HG03060 (cell line): ENCODE measurements at regions not wholly inside any gene's neighbourhood (a gene's known extent, or its start where the extent isn't known, plus 50 kb on each side); places are given as distances from the start of the nearest gene placed in this dataset.

ENCODE experiments used
- ATAC-seq: cut with Tn5 transposase; IDR thresholded peaks from one replicate; pipeline ENCODE4 v1.9.1; 2021; ENCODE audit warnings: low read depth, moderate number of reproducible peaks; ENCODE audit not compliant: unreplicated experiment

GRCh38 chr7:131967216-131967730 lies 410.8 kb upstream of the PODXL start:
- ATAC-seq, result no peak

GRCh38 chr7:131964203-131964602 lies 407.8 kb upstream of the PODXL start:
- no peak for ATAC-seq

GRCh38 chr7:131961054-131961680 lies 404.7 kb upstream of the PODXL start:
- no peak for ATAC-seq

- no peak for ATAC-seq
These were observed 402.8 kb upstream of the PODXL start for GRCh38 chr7:131959106-131959812.

- ATAC-seq, result no peak
These were observed 401.1 kb upstream of the PODXL start for GRCh38 chr7:131957338-131958020.

- no peak for ATAC-seq
These were observed 400.4 kb upstream of the PODXL start for GRCh38 chr7:131956864-131957263.

GRCh38 chr7:131955679-131956078 lies 399.3 kb upstream of the PODXL start:
- no peak for ATAC-seq

GRCh38 chr7:131953184-131953583 lies 396.8 kb upstream of the PODXL start:
- no peak for ATAC-seq

GRCh38 chr7:131952365-131952764 lies 395.9 kb upstream of the PODXL start:
- ATAC-seq, result no peak

- ATAC-seq, result no peak
These were observed 394.3 kb upstream of the PODXL start for GRCh38 chr7:131950758-131951157.

- ATAC-seq, result no peak
These were observed 393.2 kb upstream of the PODXL start for GRCh38 chr7:131949659-131950058.

GRCh38 chr7:131948434-131949053 lies 392.1 kb upstream of the PODXL start:
- ATAC-seq, result no peak

GRCh38 chr7:131947661-131948060 lies 391.2 kb upstream of the PODXL start:
- no peak for ATAC-seq

- ATAC-seq, result no peak
These were observed 389.6 kb upstream of the PODXL start for GRCh38 chr7:131945957-131946544.

- no peak for ATAC-seq
These were observed 389.0 kb upstream of the PODXL start for GRCh38 chr7:131945313-131945911.

- ATAC-seq, result no peak
These were observed 388.2 kb upstream of the PODXL start for GRCh38 chr7:131944556-131945069.

- ATAC-seq, result no peak
These were observed 387.2 kb upstream of the PODXL start for GRCh38 chr7:131943646-131944045.

GRCh38 chr7:131943211-131943610 lies 386.8 kb upstream of the PODXL start:
- ATAC-seq, result no peak

GRCh38 chr7:131942287-131943150 lies 386.1 kb upstream of the PODXL start:
- ATAC-seq, result no peak
